OCI-LY3 (cell line): ENCODE measurements at regions not wholly inside any gene's neighbourhood (a gene's known extent, or its start where the extent isn't known, plus 50 kb on each side); places are given as distances from the start of the nearest gene placed in this dataset.

Experiments
- EZH2phosphoT487 ChIP-seq: fragments of 200-600 bp; shearing (Covaris generic); IDR thresholded peaks from 2 replicates; pipeline ENCODE4 v1.6.1; 2018; ENCODE audit warnings: antibody characterized with exemption, mixed run types, low read depth
- TF ChIP-seq, protein P1 (sequence below): fragments of 200-600, 300-600 bp; sonication (generic); IDR thresholded peaks from 2 replicates; pipeline ENCODE4 v1.5.1; 2014; ENCODE audit warnings: antibody characterized with exemption, low read length, low read depth

DNA sequence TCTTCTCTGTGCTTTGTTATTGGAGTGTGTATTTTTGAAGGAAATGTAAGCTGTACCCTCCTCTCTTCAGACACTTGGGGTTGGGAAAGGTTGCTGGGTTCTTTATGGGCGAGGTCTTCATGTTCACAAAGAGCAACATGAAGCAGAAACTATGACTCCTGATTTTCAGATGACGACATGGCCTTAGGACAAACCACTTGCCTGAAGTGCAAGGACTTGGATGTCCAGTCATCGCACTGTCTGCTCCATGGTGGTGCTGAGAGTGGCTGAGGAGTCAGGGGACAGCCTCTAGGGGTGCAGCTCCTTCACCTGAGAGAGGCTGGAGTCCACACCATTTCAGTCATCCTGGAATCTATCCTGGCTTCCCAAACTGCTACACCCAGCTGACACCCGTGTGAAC, 183.9 kb upstream of the CDH5 start:
- TF ChIP-seq, protein P1, sequence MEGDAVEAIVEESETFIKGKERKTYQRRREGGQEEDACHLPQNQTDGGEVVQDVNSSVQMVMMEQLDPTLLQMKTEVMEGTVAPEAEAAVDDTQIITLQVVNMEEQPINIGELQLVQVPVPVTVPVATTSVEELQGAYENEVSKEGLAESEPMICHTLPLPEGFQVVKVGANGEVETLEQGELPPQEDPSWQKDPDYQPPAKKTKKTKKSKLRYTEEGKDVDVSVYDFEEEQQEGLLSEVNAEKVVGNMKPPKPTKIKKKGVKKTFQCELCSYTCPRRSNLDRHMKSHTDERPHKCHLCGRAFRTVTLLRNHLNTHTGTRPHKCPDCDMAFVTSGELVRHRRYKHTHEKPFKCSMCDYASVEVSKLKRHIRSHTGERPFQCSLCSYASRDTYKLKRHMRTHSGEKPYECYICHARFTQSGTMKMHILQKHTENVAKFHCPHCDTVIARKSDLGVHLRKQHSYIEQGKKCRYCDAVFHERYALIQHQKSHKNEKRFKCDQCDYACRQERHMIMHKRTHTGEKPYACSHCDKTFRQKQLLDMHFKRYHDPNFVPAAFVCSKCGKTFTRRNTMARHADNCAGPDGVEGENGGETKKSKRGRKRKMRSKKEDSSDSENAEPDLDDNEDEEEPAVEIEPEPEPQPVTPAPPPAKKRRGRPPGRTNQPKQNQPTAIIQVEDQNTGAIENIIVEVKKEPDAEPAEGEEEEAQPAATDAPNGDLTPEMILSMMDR, result no peak
- TF ChIP-seq EZH2phosphoT487, result no peak
